GM20000 (cell line): ENCODE measurements at regions not wholly inside any gene's neighbourhood (a gene's known extent, or its start where the extent isn't known, plus 50 kb on each side); places are given as distances from the start of the nearest gene placed in this dataset.
"Not testable (repeated sequence)": the region's sequence is repeated elsewhere in the genome, so short reads cannot be mapped to it uniquely, and the experiment has no call there.

Experiments
- DNase-seq: peaks from one replicate; pipeline ENCODE4 v3.0.0; 2012; ENCODE audit warnings: low spot score
- TF ChIP-seq, protein P1 (sequence below): IDR thresholded peaks from 2 replicates; pipeline ENCODE4 v1.5.1; 2012; ENCODE audit warnings: mild to moderate bottlenecking, control low read depth; ENCODE audit errors: extremely low read depth, missing control alignments

- TF ChIP-seq, protein P1, sequence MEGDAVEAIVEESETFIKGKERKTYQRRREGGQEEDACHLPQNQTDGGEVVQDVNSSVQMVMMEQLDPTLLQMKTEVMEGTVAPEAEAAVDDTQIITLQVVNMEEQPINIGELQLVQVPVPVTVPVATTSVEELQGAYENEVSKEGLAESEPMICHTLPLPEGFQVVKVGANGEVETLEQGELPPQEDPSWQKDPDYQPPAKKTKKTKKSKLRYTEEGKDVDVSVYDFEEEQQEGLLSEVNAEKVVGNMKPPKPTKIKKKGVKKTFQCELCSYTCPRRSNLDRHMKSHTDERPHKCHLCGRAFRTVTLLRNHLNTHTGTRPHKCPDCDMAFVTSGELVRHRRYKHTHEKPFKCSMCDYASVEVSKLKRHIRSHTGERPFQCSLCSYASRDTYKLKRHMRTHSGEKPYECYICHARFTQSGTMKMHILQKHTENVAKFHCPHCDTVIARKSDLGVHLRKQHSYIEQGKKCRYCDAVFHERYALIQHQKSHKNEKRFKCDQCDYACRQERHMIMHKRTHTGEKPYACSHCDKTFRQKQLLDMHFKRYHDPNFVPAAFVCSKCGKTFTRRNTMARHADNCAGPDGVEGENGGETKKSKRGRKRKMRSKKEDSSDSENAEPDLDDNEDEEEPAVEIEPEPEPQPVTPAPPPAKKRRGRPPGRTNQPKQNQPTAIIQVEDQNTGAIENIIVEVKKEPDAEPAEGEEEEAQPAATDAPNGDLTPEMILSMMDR, result no peak
- no peak for DNase-seq
Measured at GRCh38 chr9:106785200-106785599, 77.8 kb upstream of the ZNF462 start.

- not testable (repeated sequence) for DNase-seq
Measured at GRCh38 chr9:106788021-106788420, 74.9 kb upstream of the ZNF462 start.

DNA sequence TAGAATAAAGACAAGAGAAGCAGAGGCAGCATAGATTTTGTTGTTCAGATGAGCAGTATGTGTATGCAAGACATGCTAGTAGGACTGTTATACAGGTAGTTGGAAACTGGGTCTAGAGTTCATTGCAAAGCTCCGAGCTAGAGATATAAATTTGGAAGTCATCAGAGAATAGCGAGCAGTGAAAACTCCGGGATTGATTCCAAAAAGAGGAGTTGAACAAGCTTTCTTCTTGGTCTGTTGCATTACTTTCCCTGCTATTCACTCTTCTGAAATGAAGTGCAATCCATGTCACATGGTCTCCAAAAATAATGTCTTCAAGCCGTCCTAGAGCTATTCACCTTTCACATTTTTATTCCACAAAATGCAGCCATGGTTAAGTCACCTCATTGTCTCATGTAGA, 67.9 kb upstream of the ZNF462 start:
- TF ChIP-seq, protein P1, result no peak
- DNase-seq, result no peak

DNA sequence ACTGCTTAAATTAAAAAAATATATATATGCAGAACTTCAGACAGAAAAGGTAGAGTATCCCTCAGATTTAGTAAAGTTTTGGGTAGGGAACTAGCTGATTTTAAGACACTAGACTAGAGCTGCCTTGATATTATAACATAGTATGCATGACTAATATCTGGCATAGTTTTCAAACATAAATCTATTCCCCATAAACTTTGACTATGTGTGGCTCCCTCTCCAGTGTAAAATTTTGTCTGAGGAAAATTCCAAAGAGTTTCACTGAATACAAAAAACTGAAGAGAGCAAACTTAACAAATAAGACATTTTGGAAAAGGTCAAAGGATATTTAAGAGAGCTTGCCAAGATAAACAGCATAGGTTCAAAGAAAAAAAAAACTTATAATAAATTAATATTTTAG, 66.2 kb upstream of the ZNF462 start:
- DNase-seq, result no peak
- TF ChIP-seq, protein P1, result no peak

- DNase-seq, result no peak
- TF ChIP-seq, protein P1, result no peak
Measured at GRCh38 chr9:106797299-106797698, 65.7 kb upstream of the ZNF462 start.

DNA sequence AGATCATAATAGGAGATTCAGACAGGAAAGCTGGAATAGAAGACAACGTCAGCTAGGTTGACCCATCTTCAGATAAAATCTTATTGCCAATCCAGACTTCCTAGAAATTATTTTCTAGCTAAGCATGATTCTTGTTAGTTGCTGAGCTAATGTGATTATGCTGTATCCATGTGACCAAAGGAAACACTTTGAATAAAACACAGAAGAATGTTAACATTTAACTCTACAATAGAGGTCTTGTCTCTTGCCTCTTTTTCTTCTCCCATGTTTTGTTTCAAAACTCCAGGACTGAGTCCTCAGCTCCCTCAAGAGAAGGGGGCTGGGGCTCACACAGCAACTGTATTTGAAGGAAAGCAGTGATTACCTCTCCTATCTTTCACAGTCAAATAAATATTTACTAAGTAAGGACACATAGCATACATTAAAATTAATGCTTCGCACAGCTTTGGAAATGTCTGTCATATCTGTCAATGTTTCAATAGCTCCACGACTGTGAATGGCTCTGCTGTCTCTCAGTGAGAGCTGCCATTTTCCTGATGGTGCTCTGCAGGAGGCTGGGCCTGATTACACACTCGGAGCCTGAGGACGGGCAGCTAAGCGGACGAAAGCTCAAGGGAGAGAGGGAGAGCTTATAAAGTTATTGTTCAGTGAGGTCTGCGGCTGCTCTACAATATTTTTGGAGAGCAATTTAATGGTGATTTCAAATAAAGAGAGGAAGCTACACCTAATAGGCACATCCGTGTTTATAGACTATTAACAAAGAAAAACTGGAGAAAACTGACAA, 64.8 kb upstream of the ZNF462 start:
- TF ChIP-seq, protein P1, result no peak
- no peak for DNase-seq

GRCh38 chr9:106799152-106799551, 63.8 kb upstream of the ZNF462 start:
- DNase-seq, result no peak
- TF ChIP-seq, protein P1, result no peak

DNA sequence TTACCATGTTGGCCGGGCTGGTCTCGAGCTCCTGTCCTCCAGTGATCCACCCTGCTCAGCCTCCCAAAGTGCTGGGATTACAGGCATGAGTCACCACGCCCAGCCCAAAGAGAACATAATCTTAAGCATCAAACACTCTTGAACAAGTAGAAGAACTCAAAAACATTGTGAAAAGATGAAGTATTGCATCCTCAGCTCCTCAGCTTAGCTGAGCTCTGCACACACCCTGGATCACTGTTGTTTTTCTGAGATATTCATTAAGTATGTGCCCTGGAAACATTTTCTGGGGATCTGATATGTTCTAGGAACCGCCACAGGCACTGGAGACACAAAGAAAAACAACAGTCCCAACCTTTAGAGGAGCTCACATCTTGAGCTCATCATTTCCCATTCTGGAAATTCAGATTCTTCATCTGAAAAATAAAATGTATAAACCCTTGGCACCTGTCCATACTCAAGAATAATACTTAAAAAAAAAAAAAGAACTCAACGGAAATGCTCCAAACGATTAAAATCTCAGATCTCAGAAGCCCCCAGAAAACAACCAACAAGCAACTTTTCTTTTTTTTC, 62.2 kb upstream of the ZNF462 start:
- TF ChIP-seq, protein P1, result no peak
- DNase-seq, result no peak
